Endodermal cell (in vitro differentiated cells): ENCODE measurements at regions not wholly inside any gene's neighbourhood (a gene's known extent, or its start where the extent isn't known, plus 50 kb on each side); places are given as distances from the start of the nearest gene placed in this dataset.

Source experiments
- DNase-seq: peaks from one replicate; pipeline ENCODE4 v3.0.0-alpha.2; 2017
- H3K27ac ChIP-seq: 2 replicates; pipeline ENCODE4 v1.5.1; 2013; ENCODE audit warnings: mild to moderate bottlenecking, low read depth, low read length, moderate library complexity
- H3K27me3 ChIP-seq: 2 replicates; pipeline ENCODE4 v1.6.1; 2013; ENCODE audit warnings: mild to moderate bottlenecking, low read length, moderate library complexity; ENCODE audit not compliant: insufficient read depth, control insufficient read depth, poor library complexity, severe bottlenecking
- H3K36me3 ChIP-seq: 2 replicates; pipeline ENCODE4 v1.7.0; 2013; ENCODE audit warnings: mild to moderate bottlenecking, low read length, moderate library complexity; ENCODE audit not compliant: control insufficient read depth, insufficient read depth
- H3K4me1 ChIP-seq: one replicate; pipeline ENCODE4 v1.7.0; 2013; ENCODE audit warnings: low read length; ENCODE audit not compliant: control insufficient read depth, insufficient read depth
- H3K4me3 ChIP-seq: 2 replicates; pipeline ENCODE4 v1.5.1; 2013; ENCODE audit warnings: mild to moderate bottlenecking, low read length, moderate library complexity
- H3K9ac ChIP-seq: 2 replicates; pipeline ENCODE4 v1.6.1; 2013; ENCODE audit warnings: mild to moderate bottlenecking, low read length, moderate library complexity; ENCODE audit not compliant: poor library complexity, severe bottlenecking; ENCODE audit errors: extremely low read depth
- H3K9me3 ChIP-seq: 2 replicates; pipeline ENCODE4 v1.6.1; 2013; ENCODE audit warnings: mild to moderate bottlenecking, low read length, moderate library complexity; ENCODE audit not compliant: control insufficient read depth
- H3K27ac Mint-ChIP-seq: 2 replicates; pipeline ENCODE4 v1.8.0; 2020; ENCODE audit warnings: mixed read lengths
- H3K27me3 Mint-ChIP-seq: 2 replicates; pipeline ENCODE4 v1.8.0; 2021; ENCODE audit warnings: mild to moderate bottlenecking, mixed read lengths; ENCODE audit not compliant: insufficient read depth
- H3K36me3 Mint-ChIP-seq: 2 replicates; pipeline ENCODE4 v1.8.0; 2020; ENCODE audit warnings: low read depth, mixed read lengths
- H3K4me1 Mint-ChIP-seq: 2 replicates; pipeline ENCODE4 v1.8.0; 2020; ENCODE audit warnings: mixed read lengths
- H3K4me3 Mint-ChIP-seq: 2 replicates; pipeline ENCODE4 v1.8.0; 2020; ENCODE audit warnings: mild to moderate bottlenecking, moderate library complexity, mixed read lengths
- H3K9me3 Mint-ChIP-seq: 2 replicates; pipeline ENCODE4 v1.8.0; 2020; ENCODE audit warnings: mild to moderate bottlenecking, mixed read lengths
- CTCF ChIP-seq: fragments of 200-600 bp; sonication (generic); conservative IDR thresholded peaks from 2 replicates; pipeline ENCODE4 v1.5.0; 2021; ENCODE audit warnings: antibody characterized with exemption, mild to moderate bottlenecking
- WGBS, 2 experiments: methylation state at CpG; one replicate each; pipeline versions ENCODE4 v1.1.5 to v1.1.7; 2013; ENCODE audit warnings: missing lambda C conversion rate in 2 of 2, mixed read lengths in 1 of 2; ENCODE audit not compliant: insufficient coverage in 1 of 2, insufficient read length in 1 of 2; 5-methylcytosine and 5-hydroxymethylcytosine counted together

DNA sequence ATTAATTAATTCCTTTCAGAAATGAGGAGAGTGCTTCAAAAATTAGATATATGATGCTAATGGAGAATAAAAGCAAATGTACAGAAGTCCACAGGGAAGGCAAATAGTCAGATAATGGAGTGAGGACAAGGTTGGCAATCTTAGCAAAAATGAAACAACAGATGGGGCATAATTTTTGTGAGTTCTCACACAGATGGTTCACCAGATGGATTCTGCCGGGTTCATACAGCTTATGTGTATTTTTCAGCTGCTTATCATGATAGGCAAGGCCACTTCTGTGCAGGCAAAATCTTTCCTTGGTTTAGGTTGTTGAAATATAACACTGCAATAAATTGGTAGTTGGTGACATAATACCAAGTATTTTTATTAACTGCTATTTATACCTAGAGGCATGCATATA lies 1539.0 kb upstream of the IGFBP7 start:
- no peaks in the 10 kb centered on the region for H3K9me3 ChIP-seq
- 90 to 100% methylated on average over 1 of the region's 1 CpG for whole genome bisulfite sequencing, 2 experiments
- H3K36me3 Mint-ChIP-seq: no peaks in the 10 kb centered on the region
- no peak overlapping the region for H3K27ac ChIP-seq
- TF ChIP-seq CTCF: no peak
- no peaks in the 10 kb centered on the region for H3K27me3 Mint-ChIP-seq
- H3K9me3 Mint-ChIP-seq: no peaks in the 10 kb centered on the region
- H3K4me3 Mint-ChIP-seq: no peak overlapping the region
- H3K4me1 ChIP-seq: no peaks in the 10 kb centered on the region
- H3K4me3 ChIP-seq: no peak overlapping the region
- H3K4me1 Mint-ChIP-seq: no peaks in the 10 kb centered on the region
- H3K9ac ChIP-seq: no peak overlapping the region
- no peak overlapping the region for H3K27ac Mint-ChIP-seq
- H3K36me3 ChIP-seq: no peaks in the 10 kb centered on the region
- H3K27me3 ChIP-seq: no peaks in the 10 kb centered on the region
- no peak for DNase-seq

DNA sequence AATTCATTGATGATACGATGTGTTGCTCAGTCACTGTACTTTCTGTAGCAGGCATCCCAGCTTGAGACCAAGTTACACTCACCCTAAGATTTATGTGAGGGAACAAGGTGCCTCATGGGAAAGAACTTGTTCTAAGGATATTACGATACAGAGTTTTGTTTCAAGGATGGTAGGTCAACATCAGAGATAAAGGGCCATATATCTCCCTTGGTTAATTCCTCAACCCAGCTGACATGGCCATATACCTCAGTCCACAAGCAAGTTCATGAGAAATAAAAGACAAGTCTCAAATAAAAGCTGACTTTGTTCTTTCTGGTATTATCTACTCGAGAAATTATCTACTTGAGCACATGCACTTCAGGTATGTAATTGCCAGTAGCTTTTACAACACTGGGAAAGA lies 1535.9 kb upstream of the IGFBP7 start:
- Mint-ChIP-seq H3K4me1 (no peaks in the 10 kb centered on the region), H3K9me3 (no peaks in the 10 kb centered on the region)

GRCh38 chr4:58644549-58644948 lies 1534.4 kb upstream of the IGFBP7 start:
- H3K27me3 ChIP-seq: no peaks in the 10 kb centered on the region
- H3K4me3 ChIP-seq: no peak overlapping the region
- DNase-seq: no peak
- H3K9me3 ChIP-seq: no peaks in the 10 kb centered on the region
- Mint-ChIP-seq H3K4me1 (no peaks in the 10 kb centered on the region), H3K9me3 (no peaks in the 10 kb centered on the region), H3K27ac (no peak overlapping the region), H3K27me3 (no peaks in the 10 kb centered on the region), H3K4me3 (no peak overlapping the region), H3K36me3 (no peaks in the 10 kb centered on the region)
- H3K36me3 ChIP-seq: no peaks in the 10 kb centered on the region
- H3K27ac ChIP-seq: no peak overlapping the region
- no peak for TF ChIP-seq CTCF
- no peaks in the 10 kb centered on the region for H3K4me1 ChIP-seq
- 100% methylated on average over 2 to 3 of the region's 3 CpGs for WGBS, 2 experiments
- no peak overlapping the region for H3K9ac ChIP-seq

More for the DNA sequence above, 1535.9 kb upstream of the IGFBP7 start:
- Histone ChIP-seq H3K36me3 (no peaks in the 10 kb centered on the region), H3K27ac (no peak overlapping the region), H3K4me1 (no peaks in the 10 kb centered on the region), H3K27me3 (no peaks in the 10 kb centered on the region), H3K9me3 (no peaks in the 10 kb centered on the region), H3K4me3 (no peak overlapping the region), H3K9ac (no peak overlapping the region)
- TF ChIP-seq CTCF: no peak
- H3K27ac Mint-ChIP-seq: no peak overlapping the region
- no peaks in the 10 kb centered on the region for H3K36me3 Mint-ChIP-seq
- no peaks in the 10 kb centered on the region for H3K27me3 Mint-ChIP-seq
- DNase-seq: no peak
- 93 to 100% methylated on average over 3 of the region's 3 CpGs for WGBS, 2 experiments
- no peak overlapping the region for H3K4me3 Mint-ChIP-seq
